Cardiac muscle cell (in vitro differentiated cells and primary cell): ENCODE measurements at regions not wholly inside any gene's neighbourhood (a gene's known extent, or its start where the extent isn't known, plus 50 kb on each side); places are given as distances from the start of the nearest gene placed in this dataset.

Experiments
- DNase-seq, 2 donors: peaks; one replicate each; pipeline versions ENCODE4 v3.0.0 to v3.0.0-alpha.2; 2010 to 2017; ENCODE audit warnings: low read depth in 1 of 2, low spot score in 1 of 2
- H3K27ac ChIP-seq: fragments of 200-600 bp; sonication (generic); 2 replicates; pipeline ENCODE4 v1.5.1; 2016
- H3K27me3 ChIP-seq: fragments of 200-600 bp; sonication (generic); 2 replicates; pipeline ENCODE4 v1.6.0; 2016; ENCODE audit warnings: control low read depth
- H3K36me3 ChIP-seq: fragments of 200-600 bp; sonication (generic); 2 replicates; pipeline ENCODE4 v1.5.1; 2016; ENCODE audit warnings: control low read depth
- H3K4me1 ChIP-seq: fragments of 200-600 bp; sonication (generic); 2 replicates; pipeline ENCODE4 v1.8.1; 2017; ENCODE audit warnings: low read depth, mild to moderate bottlenecking, mixed run types
- H3K4me3 ChIP-seq: fragments of 200-600 bp; sonication (generic); 2 replicates; pipeline ENCODE4 v1.5.1; 2016; ENCODE audit warnings: mild to moderate bottlenecking
- H3K9me3 ChIP-seq: fragments of 200-600 bp; sonication (generic); 2 replicates; pipeline ENCODE4 v1.5.1; 2017; ENCODE audit warnings: low read depth, mild to moderate bottlenecking, control low read depth
- CTCF ChIP-seq: IDR thresholded peaks from 2 replicates; pipeline ENCODE4 v1.5.1; 2012; ENCODE audit warnings: low read depth, mild to moderate bottlenecking, low read length

GRCh38 chr17:73802314-73802713 lies 158.1 kb upstream of the SDK2 start:
- TF ChIP-seq CTCF, result no peak

GRCh38 chr17:73802871-73803270 lies 158.6 kb upstream of the SDK2 start:
- no peaks in the 10 kb centered on the region for H3K9me3 ChIP-seq
- no peak overlapping the region for H3K4me3 ChIP-seq
- DNase-seq, result no peak
- H3K36me3 ChIP-seq, result no peaks in the 10 kb centered on the region
- no peak for TF ChIP-seq CTCF
- no peaks in the 10 kb centered on the region for H3K27me3 ChIP-seq
- H3K4me1 ChIP-seq, result no peaks in the 10 kb centered on the region
- no peak overlapping the region for H3K27ac ChIP-seq

More at GRCh38 chr17:73802314-73802713, 158.1 kb upstream of the SDK2 start:
- no peaks in the 10 kb centered on the region for H3K27me3 ChIP-seq
- no peak for DNase-seq
- no peaks in the 10 kb centered on the region for H3K36me3 ChIP-seq
- H3K27ac ChIP-seq, result no peak overlapping the region
- H3K4me3 ChIP-seq, result no peak overlapping the region
- H3K9me3 ChIP-seq, result no peaks in the 10 kb centered on the region
- H3K4me1 ChIP-seq, result no peaks in the 10 kb centered on the region

GRCh38 chr17:73803964-73804435 lies 159.8 kb upstream of the SDK2 start:
- no peaks in the 10 kb centered on the region for H3K4me1 ChIP-seq
- no peaks in the 10 kb centered on the region for H3K27me3 ChIP-seq
- H3K9me3 ChIP-seq, result no peaks in the 10 kb centered on the region
- H3K27ac ChIP-seq, result no peak overlapping the region
- TF ChIP-seq CTCF, result no peak
- H3K36me3 ChIP-seq, result no peaks in the 10 kb centered on the region
- no peak for DNase-seq
- H3K4me3 ChIP-seq, result no peak overlapping the region

GRCh38 chr17:73806768-73807167 lies 162.5 kb upstream of the SDK2 start:
- Histone ChIP-seq H3K27me3 (no peaks in the 10 kb centered on the region), H3K4me3 (no peak overlapping the region), H3K9me3 (no peaks in the 10 kb centered on the region), H3K36me3 (no peaks in the 10 kb centered on the region), H3K27ac (no peak overlapping the region), H3K4me1 (no peaks in the 10 kb centered on the region)
- no peak for TF ChIP-seq CTCF
- no peak for DNase-seq

GRCh38 chr17:73813201-73813600 lies 169.0 kb upstream of the SDK2 start:
- Histone ChIP-seq H3K27ac (no peak overlapping the region), H3K36me3 (no peaks in the 10 kb centered on the region), H3K9me3 (no peaks in the 10 kb centered on the region), H3K4me1 (no peaks in the 10 kb centered on the region), H3K4me3 (no peak overlapping the region), H3K27me3 (peaks cover 5% of the 10 kb centered on the region)
- no peak for DNase-seq
- no peak for TF ChIP-seq CTCF

GRCh38 chr17:73814075-73814474 lies 169.8 kb upstream of the SDK2 start:
- Histone ChIP-seq H3K27me3 (peaks cover 5% of the 10 kb centered on the region), H3K9me3 (no peaks in the 10 kb centered on the region), H3K4me3 (no peak overlapping the region), H3K4me1 (no peaks in the 10 kb centered on the region), H3K27ac (no peak overlapping the region), H3K36me3 (no peaks in the 10 kb centered on the region)
- no peak for TF ChIP-seq CTCF
- no peak for DNase-seq
